GM12891 (cell line): ENCODE measurements at regions not wholly inside any gene's neighbourhood (a gene's known extent, or its start where the extent isn't known, plus 50 kb on each side); places are given as distances from the start of the nearest gene placed in this dataset.

Source experiments
- PAX5 ChIP-seq: IDR thresholded peaks from 2 replicates; pipeline ENCODE4 v1.6.1; 2011; ENCODE audit warnings: low read length, moderate library complexity, mild to moderate bottlenecking; ENCODE audit not compliant: insufficient read depth, severe bottlenecking
- POLR2A ChIP-seq: IDR thresholded peaks from 2 replicates; pipeline ENCODE4 v1.6.1; 2011; ENCODE audit warnings: low read depth, low read length, control low read depth
- POLR2AphosphoS5 ChIP-seq: IDR thresholded peaks from 2 replicates; pipeline ENCODE4 v1.6.1; 2011; ENCODE audit warnings: low read depth, low read length, control low read depth
- POU2F2 ChIP-seq: IDR thresholded peaks from 2 replicates; pipeline ENCODE4 v1.6.1; 2011; ENCODE audit warnings: low read depth, mild to moderate bottlenecking, control low read depth, low read length, moderate library complexity
- SPI1 ChIP-seq: IDR thresholded peaks from 2 replicates; pipeline ENCODE4 v1.6.1; 2011; ENCODE audit warnings: low read depth, low read length, control low read depth
- TAF1 ChIP-seq: IDR thresholded peaks from 2 replicates; pipeline ENCODE4 v1.6.1; 2011; ENCODE audit warnings: low read depth, low read length, control low read depth

GRCh38 chr3:110301781-110302180 lies 769.8 kb upstream of the NECTIN3 start:
- TF ChIP-seq POLR2A: no peak
- TF ChIP-seq POLR2AphosphoS5: no peak
- TF ChIP-seq TAF1: no peak
- no peak for TF ChIP-seq SPI1
- no peak for TF ChIP-seq POU2F2
- TF ChIP-seq PAX5: no peak
